NT2/D1 (cell line): ENCODE measurements at regions not wholly inside any gene's neighbourhood (a gene's known extent, or its start where the extent isn't known, plus 50 kb on each side); places are given as distances from the start of the nearest gene placed in this dataset.

ENCODE experiments used
- SUZ12 ChIP-seq: IDR thresholded peaks from 2 replicates; pipeline ENCODE4 v1.6.1; 2011; ENCODE audit not compliant: insufficient read length, insufficient read depth; ENCODE audit errors: extremely low read depth
- YY1 ChIP-seq: IDR thresholded peaks from 2 replicates; pipeline ENCODE4 v1.6.1; 2011; ENCODE audit not compliant: insufficient read length, insufficient read depth
- ZNF274 ChIP-seq: IDR thresholded peaks from 2 replicates; pipeline ENCODE4 v1.6.1; 2011; ENCODE audit warnings: mild to moderate bottlenecking, low read depth, low read length

DNA sequence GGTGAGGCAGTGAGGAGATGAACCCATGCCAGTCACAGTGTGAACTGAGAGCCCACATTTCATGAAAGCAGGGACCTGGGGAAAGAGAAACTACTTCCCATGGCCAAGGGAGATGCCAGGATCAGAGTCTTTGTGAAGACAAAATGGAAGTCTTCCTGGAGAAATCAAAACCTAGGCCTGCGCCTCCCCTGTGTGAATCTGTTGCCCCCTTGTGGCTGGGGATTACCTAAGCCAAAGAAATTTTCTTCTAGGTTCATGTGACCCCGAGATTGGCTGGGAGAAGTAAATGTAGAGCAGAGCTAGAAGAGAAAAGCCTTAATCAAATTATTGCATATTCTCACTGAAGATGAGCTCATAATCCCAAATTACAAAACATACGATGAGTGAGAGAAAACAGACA lies 1075.3 kb downstream of the TBC1D22A start:
- TF ChIP-seq YY1 (no peak), SUZ12 (no peak), ZNF274 (no peak)
